Right renal cortex interstitium (tissue), 3 donors: ENCODE measurements at regions not wholly inside any gene's neighbourhood (a gene's known extent, or its start where the extent isn't known, plus 50 kb on each side); places are given as distances from the start of the nearest gene placed in this dataset.
A peak's percentile ranks its signal among the peaks of the same experiment; 100 is the strongest.
"Not testable (repeated sequence)": the region's sequence is repeated elsewhere in the genome, so short reads cannot be mapped to it uniquely, and the experiment has no call there.

Source experiments
- DNase-seq, 3 donors: peaks; one replicate each; pipeline ENCODE4 v3.0.0-alpha.2; 2013; ENCODE audit warnings: low read depth in 3 of 3, low spot score in 2 of 3

DNA sequence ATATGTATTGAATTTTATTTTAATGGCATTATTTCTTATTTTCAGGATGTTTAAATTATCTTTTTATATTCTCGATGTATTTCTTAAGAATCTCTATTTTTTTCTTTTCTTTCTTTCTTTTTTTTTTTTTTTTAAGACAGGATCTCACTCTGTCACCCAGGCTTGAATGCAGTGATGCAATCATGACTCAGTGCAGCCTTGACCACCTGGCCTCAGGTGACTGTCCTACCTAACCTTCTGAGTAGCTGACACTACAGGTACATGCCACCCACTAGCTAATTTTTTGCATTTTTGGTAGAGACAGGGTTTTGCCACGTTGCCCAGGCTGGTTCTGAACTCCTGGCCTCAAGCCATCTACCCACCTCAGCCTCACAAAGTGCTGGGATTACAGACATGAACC is 143.8 kb upstream of the LAMA2 start:
- DNase-seq: no peak

DNA sequence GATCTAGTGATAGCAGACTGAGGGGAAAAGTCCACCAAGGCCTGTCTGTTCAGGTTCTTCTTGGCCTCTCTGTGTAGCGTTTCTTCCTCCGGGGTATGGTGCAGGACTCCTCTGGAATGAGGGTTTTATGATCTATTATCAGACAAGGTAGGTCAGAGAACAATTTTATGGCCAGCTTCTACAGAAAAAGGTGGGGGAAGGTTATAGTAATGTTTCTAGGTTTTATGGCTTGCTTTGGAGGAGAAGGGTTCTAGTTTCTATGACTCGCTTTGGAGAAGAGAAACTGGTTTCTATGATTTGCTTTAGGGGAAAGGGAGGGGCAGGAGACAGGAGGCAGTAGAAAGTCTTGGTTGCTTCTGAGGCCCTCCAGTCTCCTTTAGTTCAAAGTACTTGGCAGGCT is 144.8 kb upstream of the LAMA2 start:
- DNase-seq: no peak

DNA sequence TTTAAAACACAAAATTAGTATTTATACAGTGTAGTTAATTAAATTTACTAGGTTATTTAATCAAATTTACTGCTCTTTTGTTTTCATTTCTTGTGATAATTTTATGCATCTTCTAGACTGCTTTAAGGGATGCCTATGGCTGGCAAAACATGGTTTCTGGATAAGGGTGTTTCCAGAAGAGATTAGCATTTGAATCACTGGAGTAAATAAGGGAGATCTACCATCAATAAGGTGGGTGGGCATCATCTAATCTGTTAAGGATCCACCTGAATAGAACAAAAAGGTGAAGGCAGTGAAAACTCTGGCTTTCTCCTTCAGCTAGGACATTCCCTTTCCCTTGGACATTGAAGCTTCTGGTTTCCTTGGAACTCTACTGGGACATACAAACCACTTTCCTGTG is 146.2 kb upstream of the LAMA2 start:
- no peak for DNase-seq

DNA sequence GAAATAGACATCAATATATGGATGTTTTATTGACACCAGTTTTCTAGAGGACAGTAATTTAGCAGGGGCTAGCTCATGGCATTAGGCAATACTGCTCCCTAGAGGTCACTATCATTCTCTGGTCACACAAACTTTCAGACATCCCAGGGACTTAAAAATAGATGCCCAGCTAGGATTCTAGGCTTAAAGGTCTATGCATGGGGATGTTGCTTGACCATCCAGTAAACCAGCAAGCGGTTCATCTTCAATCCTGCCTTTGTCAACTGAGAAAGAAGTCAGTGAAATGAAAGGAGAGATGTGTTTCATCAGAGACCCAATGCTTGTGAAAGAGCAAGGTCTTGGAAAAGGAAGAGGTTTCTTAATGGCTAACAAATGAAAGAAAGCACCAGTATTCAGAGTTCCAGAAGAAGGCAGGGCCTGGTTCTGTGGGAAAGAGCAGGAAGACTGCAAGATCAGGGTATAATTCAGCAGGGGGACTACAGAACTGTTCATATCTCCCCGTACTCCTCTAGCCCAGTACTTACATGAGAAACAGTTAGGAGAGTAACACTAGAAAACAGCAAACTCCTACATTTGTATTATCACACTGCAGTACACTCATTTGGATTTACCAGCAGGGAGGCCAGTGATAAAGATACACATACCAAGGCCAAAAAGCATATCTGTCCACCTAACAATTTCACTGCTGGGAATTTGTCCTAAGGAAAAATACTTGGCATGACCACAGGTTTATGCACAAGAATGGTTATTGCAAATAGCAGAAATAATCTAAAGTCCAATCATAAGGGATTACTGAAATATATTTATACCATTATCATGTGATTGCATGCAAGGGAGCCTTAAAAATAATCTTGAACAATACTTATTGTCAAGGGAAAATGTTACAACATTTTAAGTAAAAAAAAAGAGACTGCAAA is 151.4 kb upstream of the LAMA2 start:
- DNase-seq: no peak

DNA sequence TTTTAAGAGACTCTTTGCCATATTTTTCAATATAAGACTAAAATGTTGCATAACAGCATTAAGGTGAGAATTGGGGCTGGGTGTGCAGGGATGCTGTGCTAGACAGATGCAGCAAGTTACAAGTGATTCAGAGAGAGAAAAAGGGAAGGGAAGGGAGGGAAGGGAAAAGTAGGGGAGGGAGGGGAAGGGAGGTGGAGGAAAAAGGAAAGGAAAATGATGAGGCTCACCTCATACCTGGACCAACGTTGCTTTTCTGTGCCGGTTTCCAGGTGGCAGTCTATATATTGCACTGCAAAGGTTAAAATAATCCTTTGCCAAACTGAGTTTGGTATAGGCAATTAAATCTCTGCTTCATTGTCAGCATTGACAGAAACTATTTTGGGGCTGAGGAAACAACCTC is 155.4 kb upstream of the LAMA2 start:
- no peak for DNase-seq

DNA sequence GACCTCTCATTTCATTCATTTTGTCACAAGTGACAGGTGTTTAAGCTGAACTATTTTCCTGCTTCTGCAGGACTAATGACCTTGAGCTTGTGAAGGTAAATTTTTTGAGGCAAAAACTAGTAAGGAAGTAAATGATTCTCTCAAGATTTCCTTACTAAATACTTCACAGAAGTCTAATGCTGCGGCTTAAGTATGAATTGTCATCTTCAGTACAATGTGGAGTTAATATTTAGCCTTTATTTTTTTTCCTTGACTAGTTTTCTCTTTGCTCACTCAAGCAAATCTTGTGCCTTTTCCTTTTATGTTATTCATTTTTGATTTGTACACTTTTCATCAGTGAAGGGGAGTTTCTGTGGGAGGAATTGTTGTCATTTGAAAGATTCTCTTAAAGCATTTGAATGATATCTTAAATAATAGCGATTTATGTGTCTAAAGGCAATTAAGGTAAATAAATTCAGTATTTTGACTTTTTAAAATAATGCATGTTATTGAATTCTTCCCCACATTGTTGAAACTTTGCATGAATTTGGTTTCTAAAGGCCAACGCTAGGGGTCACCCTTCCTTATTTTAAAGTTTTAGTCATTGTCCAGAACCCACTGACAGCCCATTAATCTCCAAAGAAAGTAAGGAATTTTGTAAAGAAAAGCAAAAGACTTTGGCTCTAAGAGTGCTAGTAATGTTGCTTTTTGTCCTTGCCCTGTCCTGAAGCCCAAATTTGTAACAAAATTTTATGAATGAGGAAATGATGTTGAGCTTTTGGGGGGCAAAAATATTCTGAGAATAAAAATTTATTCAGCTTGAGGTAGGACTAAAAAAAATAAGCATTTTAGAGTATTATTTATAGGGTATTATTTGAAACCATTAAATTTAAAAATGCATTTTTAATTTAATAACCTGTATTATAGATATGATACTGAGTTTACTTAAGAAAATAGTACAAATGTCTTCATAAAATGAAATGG is 157.4 kb upstream of the LAMA2 start:
- DNase-seq: peak in 2 of 3 donors; percentile 19 to 24

DNA sequence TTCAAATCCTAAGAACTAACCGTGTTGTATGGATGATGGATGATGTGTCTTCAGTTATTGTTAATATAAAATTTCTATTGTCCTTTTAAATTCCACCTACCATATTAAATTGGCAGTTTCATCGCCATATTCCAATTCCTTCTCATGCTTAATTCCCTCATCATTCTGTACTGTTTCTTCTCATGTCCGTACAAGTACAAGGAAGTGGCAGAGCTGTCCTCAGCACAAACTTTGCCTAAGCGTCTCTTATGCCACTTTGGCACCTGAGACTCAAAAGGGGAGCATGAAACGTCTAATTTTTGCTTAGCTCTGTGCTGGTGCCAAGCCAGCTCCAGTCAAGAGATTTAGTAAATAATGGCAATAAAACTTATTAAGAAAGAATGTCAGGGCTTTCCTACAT is 158.2 kb upstream of the LAMA2 start:
- no peak for DNase-seq

DNA sequence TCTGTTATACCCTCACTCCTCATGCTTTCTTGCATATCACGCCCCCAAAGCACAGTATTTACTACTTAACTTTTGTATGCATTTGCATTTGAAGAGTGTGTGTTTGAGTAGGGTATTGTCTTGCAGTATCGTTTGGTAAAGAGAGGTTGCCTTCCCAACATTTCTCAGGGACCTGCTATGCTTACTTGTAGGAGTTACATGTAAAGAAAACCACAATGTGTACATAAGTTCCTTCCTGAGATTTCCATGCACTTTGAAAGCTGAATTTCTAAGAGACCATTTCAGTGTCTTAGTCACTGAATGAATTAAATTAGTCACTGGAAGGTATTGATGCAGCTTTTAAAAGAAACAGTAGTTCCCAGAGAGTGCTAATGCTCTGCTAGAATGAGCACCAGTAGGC is 159.3 kb upstream of the LAMA2 start:
- DNase-seq: no peak

DNA sequence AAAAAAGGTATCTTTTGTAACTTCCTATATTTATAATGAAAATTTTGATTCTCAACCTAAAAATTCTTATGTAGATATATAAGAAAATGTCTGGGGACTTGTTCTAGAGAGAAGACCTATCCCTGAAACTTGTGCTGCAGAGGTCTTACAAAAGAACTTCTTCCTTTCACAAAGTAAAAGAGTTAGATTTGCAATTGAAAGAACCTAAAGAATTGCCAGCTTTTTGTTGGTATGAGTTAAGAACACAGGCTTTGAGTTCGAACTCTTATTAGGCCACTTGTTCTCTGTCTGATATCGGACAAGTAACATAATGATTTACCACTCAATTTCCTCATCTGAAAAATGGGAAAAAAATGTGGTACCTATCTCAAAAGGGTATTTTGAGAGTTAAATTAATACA is 162.0 kb upstream of the LAMA2 start:
- no peak for DNase-seq

DNA sequence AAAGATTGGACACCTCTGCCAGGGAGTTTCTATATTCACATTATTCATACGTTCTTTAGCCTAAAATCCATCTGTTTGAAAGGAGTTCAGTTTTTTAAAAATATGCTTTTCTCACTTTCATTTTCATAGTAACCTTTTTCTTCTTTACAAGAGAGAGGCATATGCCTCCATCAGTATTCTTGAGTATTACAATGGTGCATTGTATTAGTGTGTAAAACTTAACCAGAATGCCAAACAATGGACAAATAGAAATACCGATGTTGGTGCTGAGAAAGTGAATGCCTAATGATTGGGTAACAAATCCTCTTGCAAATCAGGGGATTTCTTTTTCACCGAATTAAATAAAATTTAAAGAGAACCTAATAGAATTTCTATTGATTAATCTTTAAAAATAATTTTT is 163.2 kb upstream of the LAMA2 start:
- no peak for DNase-seq

DNA sequence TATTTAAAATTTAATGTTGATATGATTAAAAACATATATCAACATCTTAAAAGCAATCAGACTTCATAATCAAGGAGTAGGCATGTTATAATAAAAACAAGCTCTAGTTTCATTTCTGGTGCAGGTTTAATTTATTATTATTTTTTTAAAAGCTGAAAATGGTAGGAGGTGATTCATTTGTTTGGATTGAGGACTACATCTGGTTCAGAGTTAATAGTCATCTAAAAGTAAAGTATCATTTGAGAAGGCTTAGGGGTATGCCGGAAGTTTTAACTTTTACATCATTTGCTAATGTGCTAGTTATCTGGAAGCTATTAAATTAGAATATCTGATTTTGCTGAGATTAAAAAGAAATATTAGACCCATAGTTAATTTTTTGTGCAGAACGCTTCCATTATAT is 169.5 kb upstream of the LAMA2 start:
- DNase-seq: no peak

DNA sequence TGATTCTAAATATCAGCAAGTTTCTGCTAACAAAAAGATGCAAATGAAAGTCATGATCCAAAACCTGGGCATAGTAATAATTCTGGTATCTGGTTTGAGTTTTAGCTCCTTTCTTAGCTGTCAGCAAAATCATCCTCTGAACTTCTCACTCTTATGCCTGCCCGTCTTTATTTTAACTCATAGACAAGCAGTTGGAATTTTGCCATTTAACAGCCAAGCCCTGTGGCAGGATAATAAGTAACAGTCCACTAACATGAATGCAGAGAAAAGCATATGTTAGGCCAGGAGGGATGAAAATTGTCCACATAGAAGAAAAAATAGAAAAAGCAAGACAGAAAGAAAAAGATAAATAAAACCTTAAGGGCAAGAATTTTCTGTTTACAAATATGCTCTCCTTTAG is 170.0 kb upstream of the LAMA2 start:
- no peak for DNase-seq

DNA sequence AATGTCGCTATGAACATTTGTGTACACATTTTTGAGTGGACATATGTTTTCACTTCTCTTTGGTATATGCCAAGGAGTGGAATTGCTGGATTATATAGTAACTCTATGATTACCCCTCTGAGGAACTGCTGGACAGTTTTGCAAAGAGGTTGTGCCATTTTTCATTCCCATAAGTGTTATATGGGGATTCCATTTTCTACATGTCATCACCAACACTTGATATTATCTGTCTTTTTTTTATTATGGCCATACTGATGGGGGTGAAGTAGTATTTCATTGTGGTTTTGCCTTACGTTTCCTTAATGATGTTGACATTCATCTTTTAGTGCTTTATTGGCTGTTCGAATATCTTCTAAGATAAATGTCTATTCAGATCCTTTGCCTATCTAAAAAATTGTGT is 171.8 kb upstream of the LAMA2 start:
- no peak for DNase-seq

DNA sequence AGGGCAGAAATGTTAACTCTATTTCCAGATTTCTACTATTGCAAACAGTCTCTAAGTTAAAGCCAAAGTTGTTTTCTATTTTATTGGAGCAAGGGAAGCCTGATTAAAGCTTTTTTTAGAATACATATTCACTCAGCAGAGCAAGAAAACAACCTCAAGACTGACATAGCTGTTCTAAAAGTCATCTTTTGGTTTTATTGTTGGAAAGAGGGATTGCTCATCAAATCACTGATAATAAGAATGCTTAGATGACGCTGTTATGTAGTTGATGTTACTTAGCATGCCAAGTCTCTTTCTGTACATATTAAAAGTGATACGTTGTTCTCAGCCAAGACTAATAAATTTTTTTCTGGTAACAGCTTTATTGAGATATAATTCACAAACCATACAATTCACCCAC is 172.6 kb upstream of the LAMA2 start:
- DNase-seq: no peak

DNA sequence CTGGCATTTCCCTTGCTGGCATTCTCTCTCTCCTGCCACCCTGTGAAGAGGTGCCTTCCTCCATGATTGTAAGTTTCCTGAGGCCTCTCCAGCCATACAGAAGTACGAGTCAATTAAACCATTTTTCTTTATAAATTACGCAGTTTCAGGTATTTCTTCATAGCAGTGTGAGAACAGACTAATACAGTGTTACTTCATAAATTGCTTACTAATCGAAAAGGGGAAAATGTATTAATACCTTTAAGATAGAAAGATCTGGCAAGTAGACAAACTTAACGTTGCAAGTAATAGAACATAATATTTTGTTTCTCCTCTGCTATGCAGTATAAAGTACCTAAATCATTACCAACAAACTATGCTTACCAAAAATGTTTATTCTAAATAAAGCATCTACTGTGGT is 178.3 kb upstream of the LAMA2 start:
- no peak for DNase-seq

DNA sequence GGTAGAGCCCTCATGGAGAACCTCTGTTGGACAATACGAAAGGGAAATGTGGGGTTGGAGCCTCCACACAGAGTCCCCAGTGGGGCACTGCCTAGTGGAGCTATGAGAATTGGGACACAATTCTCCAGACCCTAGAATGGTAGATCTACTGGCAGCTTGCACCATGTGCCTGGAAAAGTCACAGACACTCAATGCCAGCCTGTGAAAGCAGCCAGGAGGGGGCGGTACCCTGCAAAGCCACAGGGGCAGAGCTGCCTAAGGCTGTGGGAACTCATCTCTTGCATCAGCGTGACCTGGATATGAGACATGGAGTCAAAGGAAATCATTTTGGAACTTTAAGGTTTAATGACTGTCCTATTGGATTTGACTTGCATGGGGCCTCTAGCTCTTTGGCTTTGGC is 179.1 kb upstream of the LAMA2 start:
- DNase-seq: not testable (repeated sequence)

DNA sequence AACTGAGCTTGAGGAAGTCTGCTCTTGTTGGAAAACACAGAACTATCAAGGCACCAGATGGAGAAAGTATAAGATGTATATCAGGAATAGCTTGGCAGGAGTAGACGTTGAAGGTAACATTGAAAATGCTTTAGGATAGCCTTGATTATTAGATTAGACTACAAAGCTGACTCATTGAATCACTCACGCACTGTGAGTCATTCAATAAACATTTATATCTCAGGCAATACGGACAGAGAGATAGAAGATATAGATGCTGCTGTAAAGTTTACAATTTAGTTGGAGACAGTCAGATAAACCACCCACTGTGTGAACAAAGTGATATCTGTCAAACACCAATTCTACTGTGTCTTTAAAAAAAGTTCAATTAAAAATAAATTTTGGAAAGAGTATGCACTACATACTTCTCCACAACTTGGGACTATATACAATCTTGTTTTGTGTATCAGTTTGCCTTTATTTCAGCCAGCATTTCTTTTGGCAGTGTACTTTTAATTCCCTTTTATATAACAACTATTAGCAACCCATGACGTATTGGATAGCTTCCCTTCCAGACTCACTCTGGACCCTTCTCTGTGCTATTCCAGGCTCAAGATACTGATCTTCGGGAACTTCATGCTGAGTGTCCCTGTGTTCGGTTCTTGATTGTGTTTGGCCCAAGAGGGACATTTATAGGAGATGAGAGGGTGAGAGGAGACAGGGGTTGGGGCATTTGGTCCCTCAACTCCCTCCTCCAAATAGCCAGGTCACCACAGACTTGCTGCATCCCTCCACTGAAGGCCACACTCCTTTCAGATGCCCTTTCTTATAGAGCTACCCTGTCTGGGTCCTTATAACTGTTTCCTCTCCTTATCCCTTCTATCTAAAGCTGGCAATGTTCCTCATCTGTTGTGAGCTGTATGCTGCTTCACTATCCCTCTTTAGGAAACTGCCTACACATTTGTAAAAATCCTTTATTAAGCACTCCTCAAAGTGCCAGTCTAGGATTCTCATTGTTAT is 176.6 kb upstream of the PTPRK start:
- DNase-seq: no peak

DNA sequence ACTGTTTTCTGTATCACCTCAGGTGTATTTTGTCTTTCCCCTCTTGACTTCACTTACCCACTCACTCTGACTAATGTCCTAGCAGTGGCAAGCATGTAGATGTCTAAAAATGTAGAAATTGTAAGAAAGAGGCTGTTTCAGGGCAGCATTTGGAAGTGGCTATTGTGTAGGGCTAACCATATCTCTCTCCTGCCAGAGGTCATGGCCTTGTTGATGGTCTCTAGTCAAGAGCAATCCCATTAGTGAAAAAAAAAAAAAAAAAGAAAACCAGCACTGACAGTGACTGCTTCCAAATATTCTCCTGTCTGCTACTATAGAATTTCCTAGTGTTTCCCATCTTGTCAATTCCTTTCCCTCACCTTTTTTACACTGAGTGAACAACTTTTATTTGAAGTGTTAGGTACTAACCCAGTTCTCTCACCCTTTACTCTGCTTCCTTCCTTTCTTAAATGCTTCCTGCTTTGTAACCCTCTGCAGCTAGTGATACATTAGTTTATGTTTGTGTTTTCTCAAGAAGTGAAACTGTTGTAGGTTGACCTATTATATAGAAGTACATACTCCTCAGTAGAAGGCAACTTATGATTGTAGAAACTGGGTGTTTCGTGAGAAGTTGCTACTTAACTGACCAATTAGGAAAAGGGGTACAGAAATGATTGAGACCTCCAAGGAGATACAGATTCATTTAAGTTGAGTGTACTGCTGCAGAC is 174.1 kb upstream of the PTPRK start:
- DNase-seq: no peak

DNA sequence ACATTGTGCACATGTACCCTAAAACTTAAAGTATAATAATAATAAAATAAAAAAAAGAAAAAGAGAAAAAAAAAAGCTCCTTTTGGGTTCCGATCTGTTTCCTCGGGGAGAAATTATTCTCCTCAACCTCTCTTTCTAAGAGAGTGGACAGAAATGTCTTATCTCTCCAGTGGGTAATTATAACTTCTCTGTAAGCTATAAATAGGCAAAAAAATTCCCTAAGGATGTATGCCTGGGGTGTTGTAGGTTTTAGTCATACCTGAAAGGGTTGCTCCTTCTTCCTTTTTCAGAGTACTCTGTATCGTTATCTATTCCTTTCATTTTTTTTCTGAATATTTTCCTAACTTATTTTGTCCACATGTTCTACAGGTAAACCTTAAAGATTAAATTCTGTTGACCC is 169.7 kb upstream of the PTPRK start:
- no peak for DNase-seq

DNA sequence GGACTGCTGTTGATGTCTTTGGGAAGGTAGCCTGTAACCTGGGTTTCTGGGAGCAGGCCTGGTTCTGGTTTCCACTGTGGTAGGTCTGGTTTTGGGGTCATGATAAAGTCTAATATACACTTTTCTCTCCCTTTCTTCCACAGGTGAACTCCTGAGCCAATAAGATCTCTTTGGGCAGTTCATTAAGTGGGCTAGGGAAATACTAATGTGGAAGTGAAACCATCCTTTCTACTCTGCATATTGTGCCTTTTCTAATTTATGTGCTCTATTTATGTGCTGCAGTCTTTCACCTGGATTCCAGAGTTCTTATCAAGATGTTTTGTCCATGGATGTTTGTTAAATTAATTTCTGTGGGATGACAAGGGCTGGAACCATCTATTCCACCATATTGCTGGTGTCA is 165.7 kb upstream of the PTPRK start:
- no peak for DNase-seq
